ENCODE measurements at regions not wholly inside any gene's neighbourhood (a gene's known extent, or its start where the extent isn't known, plus 50 kb on each side); places are given as distances from the start of the nearest gene placed in this dataset.

DNA sequence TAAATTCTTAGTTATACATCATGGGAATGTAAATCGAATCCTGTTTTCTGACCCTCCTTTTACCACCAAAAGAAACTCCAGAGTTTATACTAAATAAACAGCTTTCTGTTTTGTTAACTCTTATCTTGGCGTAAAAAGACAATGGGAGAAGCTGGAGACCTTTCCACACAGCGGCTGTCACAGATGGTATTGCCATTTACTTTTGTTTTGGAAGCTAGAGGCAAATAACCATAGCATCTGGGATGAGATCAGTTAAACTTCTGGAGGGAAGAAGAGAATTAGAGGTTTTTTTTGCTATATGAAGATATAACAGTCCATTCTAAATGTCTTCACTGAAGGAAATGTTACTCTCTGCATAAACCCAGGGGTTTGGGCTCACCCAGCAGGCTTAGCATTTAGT, 258.9 kb downstream of the REEP3 start:
- no peak for DNase-seq (ENCODE audit: low read depth)
- H3K4me3 ChIP-seq (ENCODE audit: low read depth, low read length), result no peak overlapping the region
- TF ChIP-seq, protein P1, sequence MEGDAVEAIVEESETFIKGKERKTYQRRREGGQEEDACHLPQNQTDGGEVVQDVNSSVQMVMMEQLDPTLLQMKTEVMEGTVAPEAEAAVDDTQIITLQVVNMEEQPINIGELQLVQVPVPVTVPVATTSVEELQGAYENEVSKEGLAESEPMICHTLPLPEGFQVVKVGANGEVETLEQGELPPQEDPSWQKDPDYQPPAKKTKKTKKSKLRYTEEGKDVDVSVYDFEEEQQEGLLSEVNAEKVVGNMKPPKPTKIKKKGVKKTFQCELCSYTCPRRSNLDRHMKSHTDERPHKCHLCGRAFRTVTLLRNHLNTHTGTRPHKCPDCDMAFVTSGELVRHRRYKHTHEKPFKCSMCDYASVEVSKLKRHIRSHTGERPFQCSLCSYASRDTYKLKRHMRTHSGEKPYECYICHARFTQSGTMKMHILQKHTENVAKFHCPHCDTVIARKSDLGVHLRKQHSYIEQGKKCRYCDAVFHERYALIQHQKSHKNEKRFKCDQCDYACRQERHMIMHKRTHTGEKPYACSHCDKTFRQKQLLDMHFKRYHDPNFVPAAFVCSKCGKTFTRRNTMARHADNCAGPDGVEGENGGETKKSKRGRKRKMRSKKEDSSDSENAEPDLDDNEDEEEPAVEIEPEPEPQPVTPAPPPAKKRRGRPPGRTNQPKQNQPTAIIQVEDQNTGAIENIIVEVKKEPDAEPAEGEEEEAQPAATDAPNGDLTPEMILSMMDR (conservative IDR thresholded peaks at IDR 0.05; ENCODE audit: low read depth, low read length), result no peak

GRCh38 chr10:63781226-63781625, 260.0 kb downstream of the REEP3 start:
- no peak overlapping the region for H3K4me3 ChIP-seq (ENCODE audit: low read depth, low read length)
- DNase-seq (ENCODE audit: low read depth), result no peak
- TF ChIP-seq, protein P1 (conservative IDR thresholded peaks at IDR 0.05; ENCODE audit: low read depth, low read length), result no peak

DNA sequence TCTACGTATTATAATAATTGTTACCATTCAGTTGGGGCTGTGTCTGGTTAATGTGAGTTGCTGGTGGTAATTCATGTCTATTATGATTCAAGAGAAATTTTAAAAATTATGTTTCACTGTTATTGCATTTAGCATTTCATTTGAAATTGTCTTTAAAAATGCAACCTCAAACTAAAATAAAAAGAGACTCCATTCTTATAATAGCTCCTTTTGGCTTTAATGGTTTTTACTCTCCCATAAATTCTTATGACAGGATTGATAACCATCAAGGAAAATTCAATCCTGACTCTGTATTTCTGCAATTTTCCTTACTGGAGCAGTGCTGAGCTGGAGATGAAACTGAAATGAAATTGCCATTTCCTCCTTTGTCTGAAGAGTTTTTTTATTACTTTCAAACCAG, 262.7 kb downstream of the REEP3 start:
- TF ChIP-seq, protein P1 (conservative IDR thresholded peaks at IDR 0.05; ENCODE audit: low read depth, low read length), result no peak
- no peak overlapping the region for H3K4me3 ChIP-seq (ENCODE audit: low read depth, low read length)
- DNase-seq (ENCODE audit: low read depth), result no peak

GRCh38 chr10:63788152-63788821, 267.1 kb downstream of the REEP3 start:
- H3K4me3 ChIP-seq (ENCODE audit: low read depth, low read length), result no peak overlapping the region
- TF ChIP-seq, protein P1 (conservative IDR thresholded peaks at IDR 0.05; ENCODE audit: low read depth, low read length), result no peak
- no peak for DNase-seq (ENCODE audit: low read depth)

GRCh38 chr10:63795094-63795860, 274.1 kb downstream of the REEP3 start:
- DNase-seq (ENCODE audit: low read depth), result no peak
- H3K4me3 ChIP-seq (ENCODE audit: low read depth, low read length), result no peak overlapping the region
- TF ChIP-seq, protein P1 (conservative IDR thresholded peaks at IDR 0.05; ENCODE audit: low read depth, low read length), result no peak

DNA sequence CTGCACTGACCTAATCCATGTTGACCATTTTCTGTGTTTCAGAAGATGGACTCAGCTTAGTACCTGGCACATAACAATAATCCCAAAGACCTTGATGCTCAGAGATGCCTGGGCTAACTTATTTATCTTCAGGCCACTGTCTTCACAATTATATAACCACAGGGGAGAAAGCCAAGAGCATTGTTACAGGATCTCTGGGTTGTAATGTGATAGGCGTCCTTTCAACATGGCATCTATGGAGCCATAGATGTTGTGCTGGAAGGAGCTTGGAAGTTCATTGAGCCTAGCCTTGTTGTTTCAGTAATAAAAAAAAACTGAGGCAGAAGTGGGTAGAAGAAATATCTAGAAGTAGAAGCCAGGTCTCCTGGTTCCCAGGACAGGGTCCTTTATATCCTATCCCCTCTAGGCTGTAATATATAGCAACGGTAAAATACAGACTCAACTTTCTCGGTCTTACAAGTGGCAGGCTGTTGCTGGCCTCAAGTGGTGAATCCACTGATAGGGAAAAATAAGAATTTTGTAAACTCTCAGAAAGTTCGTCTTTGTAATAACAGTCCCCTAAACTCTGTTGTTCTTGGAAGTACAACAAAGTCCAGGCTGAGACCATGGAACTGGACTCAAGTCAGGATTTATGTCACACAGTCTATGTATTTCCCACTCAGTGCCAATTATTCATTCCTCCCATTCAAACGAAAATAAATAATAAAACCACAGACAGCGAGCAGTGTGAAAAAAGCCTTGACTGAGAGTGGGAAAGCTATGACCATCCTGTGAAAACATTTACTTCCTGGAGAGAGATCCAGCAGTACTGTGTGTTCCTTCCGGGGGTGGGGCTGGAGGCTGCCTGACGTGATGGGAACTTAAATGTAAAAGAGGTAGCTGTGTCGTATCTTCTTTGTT, 277.6 kb downstream of the REEP3 start:
- H3K4me3 ChIP-seq (ENCODE audit: low read depth, low read length), result no peak overlapping the region
- peak; percentile 25 for DNase-seq (ENCODE audit: low read depth)
- TF ChIP-seq, protein P1 (conservative IDR thresholded peaks at IDR 0.05; ENCODE audit: low read depth, low read length), result no peak

All from epithelial cell of proximal tubule (primary cell).